ENCODE measurements at regions not wholly inside any gene's neighbourhood (a gene's known extent, or its start where the extent isn't known, plus 50 kb on each side); places are given as distances from the start of the nearest gene placed in this dataset.

DNA sequence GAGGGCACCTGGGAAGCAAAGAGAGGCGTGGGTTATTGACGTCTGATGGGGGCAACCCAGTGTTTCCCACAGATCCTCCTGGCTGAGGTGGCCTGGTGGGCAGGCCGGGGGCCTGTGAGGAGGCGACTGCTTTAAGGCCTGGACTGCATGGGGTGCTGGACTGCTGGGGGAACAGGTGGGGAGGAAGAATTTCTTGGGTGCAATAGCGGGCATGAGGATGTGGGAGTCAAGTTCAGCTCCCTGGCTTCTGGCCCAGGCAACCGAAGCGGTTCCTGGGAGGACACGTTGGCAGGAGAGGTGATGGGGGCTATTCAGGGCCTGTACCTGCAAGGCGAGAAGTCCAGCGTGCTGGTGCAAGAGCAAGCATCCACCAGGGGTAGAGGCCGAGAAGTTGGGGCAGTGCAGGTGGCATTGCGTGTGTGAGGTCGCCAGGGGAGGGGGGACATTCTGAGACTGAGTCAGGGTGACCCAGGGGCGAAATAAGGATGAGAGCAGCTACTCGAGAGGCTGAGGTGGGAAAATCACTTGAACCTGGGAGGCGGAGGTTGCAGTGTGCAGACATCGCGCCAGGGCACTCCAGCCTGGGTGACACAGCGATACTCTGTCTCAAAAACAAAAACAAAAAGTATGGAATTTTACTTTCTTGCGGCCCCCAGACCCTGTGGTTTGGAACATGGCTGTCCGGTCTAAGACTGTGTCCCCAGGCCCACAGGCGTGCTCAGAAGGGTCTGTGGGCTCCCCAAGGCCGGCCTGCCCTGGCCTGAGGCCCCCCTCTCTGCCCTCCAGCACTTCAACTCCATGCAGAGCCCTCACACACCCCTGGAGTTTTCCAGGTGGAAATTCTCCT is 53.6 kb upstream of the ELN start:
- Histone ChIP-seq H3K4me1 (ENCODE audit: control insufficient read depth, insufficient read depth, low read length) (peaks cover 4% of the 10 kb centered on the region), H3K27me3 (ENCODE audit: control insufficient read depth, insufficient read depth, low read length) (no peaks in the 10 kb centered on the region), H3K4me3 (ENCODE audit: low read length) (no peak overlapping the region), H3K9me3 (replicated peaks; ENCODE audit: low read length) (no peaks in the 10 kb centered on the region), H3K36me3 (ENCODE audit: insufficient read depth, low read length) (no peaks in the 10 kb centered on the region), H3K9ac (ENCODE audit: low read depth, low read length) (no peak overlapping the region), H3K4me2 (ENCODE audit: low read length) (no peak overlapping the region)

DNA sequence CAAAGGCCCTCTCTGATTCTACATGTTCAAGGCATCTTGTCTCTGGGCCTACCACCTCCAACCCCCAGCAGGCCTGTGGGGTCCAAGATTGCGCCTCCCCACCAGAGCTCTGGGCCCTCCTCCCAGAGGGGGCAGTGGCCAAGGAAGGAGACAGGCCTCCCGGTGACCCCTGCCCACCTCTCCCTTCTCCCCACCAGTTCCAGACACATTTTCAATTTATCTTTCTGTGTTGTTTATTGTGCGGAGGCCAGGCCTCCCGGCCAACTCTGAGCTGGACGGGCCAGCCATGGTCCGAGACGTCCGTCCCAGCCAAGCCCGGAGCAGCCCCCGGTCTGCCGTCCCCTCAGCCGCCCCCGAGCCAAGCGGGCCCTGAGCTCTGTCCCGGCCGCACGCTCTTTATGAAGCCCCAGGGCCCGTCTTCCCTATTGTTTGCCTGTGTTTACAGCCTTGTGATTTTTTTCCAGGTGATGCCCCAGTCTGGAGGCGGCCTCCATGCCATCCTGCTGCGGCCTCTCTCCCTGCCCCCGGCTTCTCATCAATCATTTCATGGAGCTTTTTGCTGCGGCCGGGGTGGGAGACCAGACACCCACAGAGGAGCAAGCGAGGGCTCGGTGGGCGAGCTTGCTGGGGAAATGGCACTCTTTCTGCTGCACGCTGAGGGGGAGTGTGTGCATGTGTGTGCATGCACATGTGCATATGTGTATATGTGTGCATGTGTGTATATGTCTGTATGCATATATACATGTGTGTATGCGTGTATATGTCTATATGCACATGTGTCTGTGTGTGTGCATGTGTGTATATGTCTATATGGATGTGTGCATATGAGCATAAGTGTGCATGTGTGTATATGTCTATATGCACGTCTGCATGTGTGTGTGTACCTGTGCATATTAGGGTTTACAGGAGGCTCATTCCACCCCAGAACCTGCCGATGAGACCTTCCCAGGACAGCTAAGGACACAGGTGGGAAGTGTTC is 52.7 kb upstream of the ELN start:
- Histone ChIP-seq H3K4me3 (ENCODE audit: low read length) (no peak overlapping the region), H3K4me1 (ENCODE audit: control insufficient read depth, insufficient read depth, low read length) (peaks cover 4% of the 10 kb centered on the region), H3K9ac (ENCODE audit: low read depth, low read length) (no peak overlapping the region), H3K4me2 (ENCODE audit: low read length) (no peak overlapping the region), H3K9me3 (replicated peaks; ENCODE audit: low read length) (no peaks in the 10 kb centered on the region), H3K27me3 (ENCODE audit: control insufficient read depth, insufficient read depth, low read length) (no peaks in the 10 kb centered on the region), H3K36me3 (ENCODE audit: insufficient read depth, low read length) (no peaks in the 10 kb centered on the region)

DNA sequence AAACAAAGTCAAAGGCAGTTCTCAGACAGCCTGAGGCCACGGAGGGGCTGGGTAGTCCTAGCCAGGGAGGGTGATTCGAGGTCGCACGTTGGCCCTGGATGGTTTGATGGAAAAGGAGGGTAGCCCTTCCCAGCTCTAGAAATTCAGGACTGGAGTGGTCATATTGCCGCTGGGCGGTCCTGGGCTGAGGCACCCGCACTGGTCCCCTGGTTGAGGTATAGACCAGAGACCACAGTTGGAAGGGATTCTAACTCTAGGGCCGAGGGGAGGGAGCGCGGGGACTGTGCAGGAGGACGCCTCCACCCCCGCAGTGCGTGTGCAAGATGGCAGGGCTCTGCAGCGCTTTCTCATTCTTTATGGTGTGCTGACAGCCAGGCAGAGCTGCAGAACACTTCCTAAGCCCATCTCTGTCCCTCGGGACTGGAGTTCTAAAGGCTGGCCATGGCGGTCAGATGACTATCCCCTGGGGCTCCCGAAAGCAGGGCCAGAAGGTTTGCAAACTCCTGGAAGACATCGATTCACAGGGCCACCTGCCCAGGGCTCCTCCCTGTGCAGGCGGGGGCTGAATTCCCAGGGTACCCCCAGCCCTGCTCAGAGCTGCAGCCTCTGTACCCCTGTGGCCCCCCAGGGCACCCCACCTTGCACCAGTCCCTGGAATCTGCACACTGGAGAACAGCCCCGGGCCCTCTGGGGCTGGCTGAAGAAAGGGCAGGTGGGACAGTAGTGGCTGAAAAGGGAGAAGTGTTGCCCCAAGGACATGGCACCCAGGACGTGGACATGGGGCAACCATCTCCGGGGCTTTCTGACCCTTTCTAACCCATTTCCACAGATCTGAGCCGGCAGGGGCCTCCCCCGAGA is 51.0 kb upstream of the ELN start:
- H3K4me1 ChIP-seq (ENCODE audit: control insufficient read depth, insufficient read depth, low read length) = no peaks in the 10 kb centered on the region
- no peaks in the 10 kb centered on the region for H3K27me3 ChIP-seq (ENCODE audit: control insufficient read depth, insufficient read depth, low read length)
- no peak overlapping the region for H3K9ac ChIP-seq (ENCODE audit: low read depth, low read length)
- no peaks in the 10 kb centered on the region for H3K9me3 ChIP-seq (replicated peaks; ENCODE audit: low read length)
- no peaks in the 10 kb centered on the region for H3K36me3 ChIP-seq (ENCODE audit: insufficient read depth, low read length)
- H3K4me2 ChIP-seq (ENCODE audit: low read length) = no peak overlapping the region
- H3K4me3 ChIP-seq (ENCODE audit: low read length) = no peak overlapping the region

DNA sequence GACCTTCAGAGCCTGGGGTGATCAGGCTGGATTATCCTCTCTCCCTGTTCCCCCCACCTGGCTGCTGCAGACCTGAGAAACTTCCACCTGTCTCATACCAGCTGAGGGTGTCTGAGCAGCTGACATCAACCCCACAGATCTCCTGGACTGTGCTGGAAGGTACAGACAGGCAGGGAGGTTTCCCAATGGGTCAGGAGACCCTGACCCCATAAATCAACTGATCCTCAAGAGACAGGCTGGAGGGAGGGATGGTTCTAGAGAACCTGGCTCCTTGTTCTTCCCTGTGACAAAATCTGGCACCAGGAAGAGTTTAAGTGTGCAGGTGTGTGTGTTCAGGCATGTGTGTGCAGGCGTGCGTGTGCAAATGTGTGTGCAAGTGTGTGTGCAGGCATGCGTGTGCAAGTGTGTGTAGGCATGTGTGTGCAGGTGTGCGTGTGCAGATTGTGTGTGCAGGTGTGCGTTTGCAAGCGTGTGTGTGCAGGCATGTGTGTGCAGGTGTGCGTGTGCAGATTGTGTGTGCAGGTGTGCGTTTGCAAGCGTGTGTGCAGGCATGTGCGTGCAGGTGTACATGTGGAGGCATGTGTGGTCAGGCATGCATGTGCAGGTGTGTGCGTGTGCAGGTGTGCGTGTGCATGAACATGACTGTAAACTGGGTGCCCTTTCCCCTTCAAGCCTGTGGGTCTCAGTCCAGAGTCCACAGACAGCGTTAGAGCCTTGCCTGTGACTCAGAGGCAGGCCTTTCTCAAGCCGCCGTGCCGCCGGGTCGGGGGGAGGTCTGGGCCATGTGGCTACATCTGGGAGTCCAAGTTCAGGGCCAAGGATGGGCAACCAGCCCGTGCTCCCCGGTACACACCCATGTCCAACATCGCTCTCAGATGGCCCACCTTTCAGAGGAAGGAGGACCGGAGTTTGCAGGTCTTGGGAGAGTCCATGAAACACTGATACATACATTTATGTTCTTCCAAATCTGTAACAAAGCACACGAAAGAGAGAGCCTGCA is 50.1 kb upstream of the ELN start:
- H3K4me3 ChIP-seq (ENCODE audit: low read length) = no peak overlapping the region
- H3K4me2 ChIP-seq (ENCODE audit: low read length) = no peak overlapping the region
- H3K36me3 ChIP-seq (ENCODE audit: insufficient read depth, low read length) = no peaks in the 10 kb centered on the region
- no peaks in the 10 kb centered on the region for H3K9me3 ChIP-seq (replicated peaks; ENCODE audit: low read length)
- no peaks in the 10 kb centered on the region for H3K4me1 ChIP-seq (ENCODE audit: control insufficient read depth, insufficient read depth, low read length)
- no peak overlapping the region for H3K9ac ChIP-seq (ENCODE audit: low read depth, low read length)
- H3K27me3 ChIP-seq (ENCODE audit: control insufficient read depth, insufficient read depth, low read length) = peaks cover 5% of the 10 kb centered on the region
